ENCODE measurements at regions not wholly inside any gene's neighbourhood (a gene's known extent, or its start where the extent isn't known, plus 50 kb on each side); places are given as distances from the start of the nearest gene placed in this dataset.

DNA sequence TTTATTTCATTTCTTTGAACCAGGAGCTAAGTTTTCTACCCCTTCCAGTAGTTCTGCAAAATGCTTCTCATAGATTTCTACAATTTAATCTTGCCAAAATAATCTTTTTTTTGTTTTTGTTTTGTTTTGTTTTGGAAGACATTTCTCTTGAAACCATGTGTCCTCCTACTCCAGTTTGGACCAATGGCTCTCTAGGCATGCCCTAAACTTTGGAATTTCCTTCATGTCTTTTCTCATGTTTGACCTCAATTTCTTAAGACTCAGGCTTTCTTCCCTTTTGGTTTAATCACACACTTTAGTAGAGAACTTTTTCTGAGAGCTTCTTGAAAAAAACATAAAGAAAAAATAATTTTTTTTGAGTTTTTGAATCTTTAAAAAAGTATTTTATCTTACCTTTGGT, 173.8 kb downstream of the GJA1 start:
- Mint-ChIP-seq H3K4me1 (no peaks in the 10 kb centered on the region), H3K36me3 (no peaks in the 10 kb centered on the region), H3K4me3 (no peak overlapping the region), H3K27me3 (peaks cover 0 to 2% of the 10 kb centered on the region in 2 donors), H3K27ac (no peak overlapping the region), H3K9me3 (peaks cover 0 to 3% (median 0%) of the 10 kb centered on the region in 8 donors)
- H3K9me3 ChIP-seq (ENCODE audit: control insufficient read depth in 1 of 2, low read length in 2 of 2): no peaks in the 10 kb centered on the region
- ChIA-PET POLR2A (ENCODE audit: partially characterized antibody) (no interaction called here), CTCF (ENCODE audit: partially characterized antibody) (no interaction called here)
- H3K4me1 ChIP-seq (ENCODE audit: insufficient read depth, low read length): no peaks in the 10 kb centered on the region
- no peaks in the 10 kb centered on the region for H3K27me3 ChIP-seq (ENCODE audit: insufficient read depth, low read length)
- DNase-seq: no peak
- H3K4me3 ChIP-seq (ENCODE audit: low read length in 2 of 2): no peak overlapping the region
- intact Hi-C loops (cut with micrococcal nuclease): no loop called here
- no peak overlapping the region for H3K27ac ChIP-seq (ENCODE audit: low read depth, low read length)
- H3K36me3 ChIP-seq (ENCODE audit: insufficient read depth, low read length): no peaks in the 10 kb centered on the region

DNA sequence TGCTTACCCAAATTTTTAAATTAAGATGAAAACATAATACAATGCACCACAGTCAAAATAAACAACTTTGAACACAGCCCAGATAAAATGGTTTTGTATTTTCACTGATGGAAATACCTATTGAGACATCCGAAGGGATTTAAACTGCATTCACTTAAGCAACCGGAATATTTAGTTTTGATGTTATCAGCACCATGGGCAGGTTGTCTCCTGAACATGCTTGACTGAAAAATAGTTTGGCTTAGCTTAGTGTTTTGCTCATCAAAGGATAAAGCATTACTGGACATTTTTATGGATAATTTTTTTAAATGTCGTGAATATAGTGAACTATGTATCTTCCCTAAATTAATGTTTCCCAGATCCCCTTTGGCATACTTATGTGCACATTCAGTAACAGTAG, 177.5 kb downstream of the GJA1 start:
- H3K27me3 ChIP-seq (ENCODE audit: insufficient read depth, low read length): no peaks in the 10 kb centered on the region
- Mint-ChIP-seq H3K27ac (no peak overlapping the region), H3K4me1 (no peaks in the 10 kb centered on the region), H3K27me3 (peaks cover 0 to 4% of the 10 kb centered on the region in 2 donors), H3K9me3 (peaks cover 0 to 2% (median 0%) of the 10 kb centered on the region in 8 donors), H3K4me3 (no peak overlapping the region), H3K36me3 (no peaks in the 10 kb centered on the region)
- H3K36me3 ChIP-seq (ENCODE audit: insufficient read depth, low read length): no peaks in the 10 kb centered on the region
- ChIA-PET POLR2A (ENCODE audit: partially characterized antibody) (no interaction called here), CTCF (ENCODE audit: partially characterized antibody) (no interaction called here)
- DNase-seq: no peak
- no peak overlapping the region for H3K27ac ChIP-seq (ENCODE audit: low read depth, low read length)
- no peak overlapping the region for H3K4me3 ChIP-seq (ENCODE audit: low read length in 2 of 2)
- intact Hi-C loops (cut with micrococcal nuclease): no loop called here
- no peaks in the 10 kb centered on the region for H3K4me1 ChIP-seq (ENCODE audit: insufficient read depth, low read length)
- H3K9me3 ChIP-seq (ENCODE audit: control insufficient read depth in 1 of 2, low read length in 2 of 2): no peaks in the 10 kb centered on the region

DNA sequence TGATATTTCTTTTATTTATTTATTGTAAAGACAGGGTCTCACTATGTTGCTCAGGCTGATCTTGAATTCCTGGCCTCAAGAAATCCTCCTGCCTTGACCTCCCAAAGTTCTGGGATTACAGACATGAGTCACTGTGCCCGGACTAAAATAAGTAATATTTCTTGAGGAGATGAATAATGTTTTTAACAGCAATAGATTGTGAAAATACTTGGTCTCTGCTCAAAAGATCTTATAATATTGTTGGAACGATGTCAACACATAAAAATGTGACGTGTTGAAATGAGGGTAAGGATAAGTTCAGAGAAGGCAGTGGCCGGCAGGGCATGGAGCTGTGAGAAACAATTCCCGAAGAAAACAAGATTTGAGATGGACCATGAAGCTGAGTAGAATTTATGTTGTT, 178.7 kb downstream of the GJA1 start:
- Mint-ChIP-seq H3K4me3 (no peak overlapping the region), H3K4me1 (no peaks in the 10 kb centered on the region), H3K9me3 (peaks cover 0 to 2% (median 0%) of the 10 kb centered on the region in 8 donors), H3K27ac (no peak overlapping the region), H3K36me3 (no peaks in the 10 kb centered on the region), H3K27me3 (peaks cover 0 to 6% of the 10 kb centered on the region in 2 donors)
- no peaks in the 10 kb centered on the region for H3K4me1 ChIP-seq (ENCODE audit: insufficient read depth, low read length)
- H3K9me3 ChIP-seq (ENCODE audit: control insufficient read depth in 1 of 2, low read length in 2 of 2): no peaks in the 10 kb centered on the region
- CTCF ChIA-PET (ENCODE audit: partially characterized antibody): no interaction called here
- no peak for DNase-seq
- POLR2A ChIA-PET (ENCODE audit: partially characterized antibody): no interaction called here
- H3K4me3 ChIP-seq (ENCODE audit: low read length in 2 of 2): no peak overlapping the region
- no peak overlapping the region for H3K27ac ChIP-seq (ENCODE audit: low read depth, low read length)
- H3K36me3 ChIP-seq (ENCODE audit: insufficient read depth, low read length): no peaks in the 10 kb centered on the region
- no peaks in the 10 kb centered on the region for H3K27me3 ChIP-seq (ENCODE audit: insufficient read depth, low read length)
- intact Hi-C loops (cut with micrococcal nuclease): no loop called here

DNA sequence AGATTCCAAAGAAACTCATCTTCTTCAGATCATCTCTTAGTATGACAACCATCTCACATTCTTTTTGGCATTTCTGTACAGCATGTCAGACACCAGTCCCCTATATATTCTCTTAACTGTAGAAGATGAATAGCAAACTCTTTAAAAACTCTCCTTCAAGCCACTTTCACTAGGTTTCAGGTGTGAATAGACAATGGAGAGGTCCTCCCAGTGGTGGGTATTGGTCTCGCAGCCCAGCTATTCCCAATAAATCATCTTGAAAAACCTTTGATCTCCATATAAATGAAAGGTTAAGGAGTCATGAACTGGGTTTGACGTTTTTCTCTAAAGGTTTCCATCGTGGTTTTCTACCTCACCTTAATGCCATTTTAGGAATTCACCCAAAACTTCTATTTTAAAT, 180.0 kb downstream of the GJA1 start:
- ChIA-PET POLR2A (ENCODE audit: partially characterized antibody) (no interaction called here), CTCF (ENCODE audit: partially characterized antibody) (no interaction called here)
- Histone ChIP-seq H3K36me3 (ENCODE audit: insufficient read depth, low read length) (no peaks in the 10 kb centered on the region), H3K27ac (ENCODE audit: low read depth, low read length) (no peak overlapping the region), H3K4me1 (ENCODE audit: insufficient read depth, low read length) (no peaks in the 10 kb centered on the region), H3K27me3 (ENCODE audit: insufficient read depth, low read length) (no peaks in the 10 kb centered on the region), H3K9me3 (ENCODE audit: control insufficient read depth in 1 of 2, low read length in 2 of 2) (no peaks in the 10 kb centered on the region), H3K4me3 (ENCODE audit: low read length in 2 of 2) (no peak overlapping the region)
- peaks cover 0 to 6% of the 10 kb centered on the region in 2 donors for H3K27me3 Mint-ChIP-seq
- H3K9me3 Mint-ChIP-seq: peaks cover 0 to 3% (median 0%) of the 10 kb centered on the region in 8 donors
- no peaks in the 10 kb centered on the region for H3K4me1 Mint-ChIP-seq
- DNase-seq: no peak
- H3K4me3 Mint-ChIP-seq: no peak overlapping the region
- no peaks in the 10 kb centered on the region for H3K36me3 Mint-ChIP-seq
- no peak overlapping the region for H3K27ac Mint-ChIP-seq
- intact Hi-C loops (cut with micrococcal nuclease): no loop called here

DNA sequence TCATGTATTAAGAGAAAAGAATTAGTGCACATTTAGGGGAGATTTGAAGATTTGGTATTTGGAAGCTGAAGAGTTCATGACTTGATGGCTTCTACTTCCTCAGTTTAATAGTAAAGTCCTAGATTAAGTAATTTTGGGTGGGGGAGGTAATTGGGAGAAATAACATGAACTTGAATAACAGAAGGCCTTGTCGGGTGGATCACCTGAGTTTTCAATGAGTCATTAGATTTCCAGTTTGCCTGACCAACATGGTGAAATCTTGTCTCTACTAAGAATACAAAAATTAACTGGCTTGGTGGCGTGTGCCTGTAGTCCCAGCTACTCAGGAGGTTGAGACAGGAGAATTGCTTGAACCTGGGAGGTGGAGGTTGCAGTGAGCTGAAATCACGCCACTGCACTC, 181.0 kb downstream of the GJA1 start:
- POLR2A ChIA-PET (ENCODE audit: partially characterized antibody): no interaction called here
- Histone ChIP-seq H3K27ac (ENCODE audit: low read depth, low read length) (no peak overlapping the region), H3K4me1 (ENCODE audit: insufficient read depth, low read length) (no peaks in the 10 kb centered on the region), H3K27me3 (ENCODE audit: insufficient read depth, low read length) (no peaks in the 10 kb centered on the region), H3K9me3 (ENCODE audit: control insufficient read depth in 1 of 2, low read length in 2 of 2) (no peaks in the 10 kb centered on the region), H3K4me3 (ENCODE audit: low read length in 2 of 2) (no peak overlapping the region), H3K36me3 (ENCODE audit: insufficient read depth, low read length) (no peaks in the 10 kb centered on the region)
- Mint-ChIP-seq H3K27ac (no peak overlapping the region), H3K4me3 (no peak overlapping the region), H3K27me3 (peaks cover 0 to 6% of the 10 kb centered on the region in 2 donors), H3K4me1 (no peaks in the 10 kb centered on the region), H3K9me3 (peaks cover 0 to 2% (median 0%) of the 10 kb centered on the region in 8 donors), H3K36me3 (no peaks in the 10 kb centered on the region)
- CTCF ChIA-PET (ENCODE audit: partially characterized antibody): no interaction called here
- DNase-seq: no peak
- intact Hi-C loops (cut with micrococcal nuclease): no loop called here

DNA sequence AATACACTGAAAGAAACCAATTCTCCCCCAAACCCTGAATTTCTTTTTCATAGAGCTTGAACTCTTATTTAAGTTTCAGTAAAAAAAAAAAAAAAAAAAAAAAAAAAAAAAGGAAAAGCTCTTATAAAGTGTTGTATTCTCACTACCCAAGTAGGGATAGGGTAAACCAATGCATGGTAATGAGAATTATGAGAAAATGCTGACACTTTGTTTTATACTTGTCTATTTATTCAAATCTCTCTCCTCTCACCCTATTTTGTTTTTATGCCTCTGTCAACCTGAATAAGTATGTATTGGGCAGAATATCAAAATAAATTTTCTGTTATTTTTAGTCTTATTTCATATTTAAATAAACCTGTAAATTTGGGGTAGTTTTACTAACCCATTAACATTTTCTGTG, 181.9 kb downstream of the GJA1 start:
- Mint-ChIP-seq H3K27ac (no peak overlapping the region), H3K9me3 (peaks cover 0 to 3% (median 0%) of the 10 kb centered on the region in 8 donors), H3K36me3 (no peaks in the 10 kb centered on the region), H3K4me1 (no peaks in the 10 kb centered on the region), H3K4me3 (no peak overlapping the region), H3K27me3 (peaks cover 0 to 6% of the 10 kb centered on the region in 2 donors)
- CTCF ChIA-PET (ENCODE audit: partially characterized antibody): interaction anchor here (0.6 kb wide), 1 partner anchor 1287 kb away, joined by 3 read pairs; no protein-coding TSS in a partner anchor
- Histone ChIP-seq H3K36me3 (ENCODE audit: insufficient read depth, low read length) (no peaks in the 10 kb centered on the region), H3K27ac (ENCODE audit: low read depth, low read length) (no peak overlapping the region), H3K4me1 (ENCODE audit: insufficient read depth, low read length) (no peaks in the 10 kb centered on the region), H3K9me3 (ENCODE audit: control insufficient read depth in 1 of 2, low read length in 2 of 2) (no peaks in the 10 kb centered on the region), H3K4me3 (ENCODE audit: low read length in 2 of 2) (no peak overlapping the region), H3K27me3 (ENCODE audit: insufficient read depth, low read length) (no peaks in the 10 kb centered on the region)
- POLR2A ChIA-PET (ENCODE audit: partially characterized antibody): no interaction called here
- intact Hi-C loops (cut with micrococcal nuclease): no loop called here
- DNase-seq: no peak

DNA sequence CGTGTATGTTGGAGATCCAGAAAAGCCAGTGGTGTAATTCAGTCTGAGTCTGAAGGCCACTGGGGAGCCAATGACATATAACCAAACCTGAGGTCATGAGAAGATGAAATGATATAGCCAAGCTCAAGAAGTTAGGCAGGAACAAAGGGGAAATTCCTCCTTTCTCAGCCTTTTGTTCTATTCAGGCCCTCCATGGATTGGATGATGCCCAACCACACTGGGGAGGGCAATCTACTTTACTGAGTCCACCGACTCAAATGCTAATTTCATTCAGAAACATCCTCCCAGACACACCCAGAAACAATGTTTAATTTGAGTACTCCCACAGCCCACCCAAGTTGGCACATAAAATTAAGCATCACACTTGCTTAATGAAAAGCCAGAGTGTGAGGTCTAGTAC, 183.6 kb downstream of the GJA1 start:
- intact Hi-C loops (cut with micrococcal nuclease): no loop called here
- Mint-ChIP-seq H3K36me3 (no peaks in the 10 kb centered on the region), H3K27ac (no peak overlapping the region), H3K4me3 (no peak overlapping the region), H3K9me3 (peaks cover 0 to 3% (median 0%) of the 10 kb centered on the region in 8 donors), H3K4me1 (no peaks in the 10 kb centered on the region), H3K27me3 (peaks cover 0 to 6% of the 10 kb centered on the region in 2 donors)
- Histone ChIP-seq H3K4me3 (ENCODE audit: low read length in 2 of 2) (no peak overlapping the region), H3K36me3 (ENCODE audit: insufficient read depth, low read length) (no peaks in the 10 kb centered on the region), H3K27ac (ENCODE audit: low read depth, low read length) (no peak overlapping the region), H3K9me3 (ENCODE audit: control insufficient read depth in 1 of 2, low read length in 2 of 2) (no peaks in the 10 kb centered on the region), H3K27me3 (ENCODE audit: insufficient read depth, low read length) (no peaks in the 10 kb centered on the region), H3K4me1 (ENCODE audit: insufficient read depth, low read length) (no peaks in the 10 kb centered on the region)
- POLR2A ChIA-PET (ENCODE audit: partially characterized antibody): no interaction called here
- DNase-seq: no peak
- CTCF ChIA-PET (ENCODE audit: partially characterized antibody): no interaction called here
